HG03139 (cell line): ENCODE measurements at regions not wholly inside any gene's neighbourhood (a gene's known extent, or its start where the extent isn't known, plus 50 kb on each side); places are given as distances from the start of the nearest gene placed in this dataset.
"Not testable (repeated sequence)": the region's sequence is repeated elsewhere in the genome, so short reads cannot be mapped to it uniquely, and the experiment has no call there.

Source experiments
- ATAC-seq: cut with Tn5 transposase; IDR thresholded peaks from one replicate; pipeline ENCODE4 v1.9.1; 2021; ENCODE audit not compliant: unreplicated experiment

DNA sequence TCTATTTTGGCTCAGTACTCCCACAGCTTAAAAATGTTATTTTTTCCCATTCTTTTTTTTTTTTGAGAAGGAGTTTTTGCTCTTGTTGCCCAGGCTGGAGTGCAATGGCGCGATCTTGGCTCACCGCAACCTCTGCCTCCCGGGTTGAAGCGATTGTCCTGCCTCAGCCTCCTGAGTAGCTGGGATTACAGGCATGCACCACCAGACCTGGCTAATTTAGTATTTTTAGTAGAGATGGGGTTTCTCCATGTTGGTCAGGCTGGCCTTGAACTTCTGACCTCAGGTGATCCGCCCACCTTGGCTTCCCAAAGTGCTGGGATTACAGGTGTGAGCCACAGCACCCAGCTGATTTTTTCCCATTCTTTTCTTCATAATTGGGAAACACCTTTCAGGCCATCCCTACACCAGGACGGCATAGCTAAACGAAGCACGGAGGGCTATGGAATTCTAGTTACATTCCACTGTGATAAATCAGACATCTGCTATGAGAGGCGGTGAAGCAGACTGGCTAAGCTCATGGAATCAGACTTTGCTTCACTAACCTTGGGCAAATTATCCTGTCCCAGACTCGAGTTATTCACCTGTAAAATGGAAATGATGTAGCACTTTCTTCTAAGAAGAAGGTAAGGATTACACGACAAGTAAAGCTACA, 68.7 kb upstream of the ZFAND5 start:
- not testable (repeated sequence) for ATAC-seq

DNA sequence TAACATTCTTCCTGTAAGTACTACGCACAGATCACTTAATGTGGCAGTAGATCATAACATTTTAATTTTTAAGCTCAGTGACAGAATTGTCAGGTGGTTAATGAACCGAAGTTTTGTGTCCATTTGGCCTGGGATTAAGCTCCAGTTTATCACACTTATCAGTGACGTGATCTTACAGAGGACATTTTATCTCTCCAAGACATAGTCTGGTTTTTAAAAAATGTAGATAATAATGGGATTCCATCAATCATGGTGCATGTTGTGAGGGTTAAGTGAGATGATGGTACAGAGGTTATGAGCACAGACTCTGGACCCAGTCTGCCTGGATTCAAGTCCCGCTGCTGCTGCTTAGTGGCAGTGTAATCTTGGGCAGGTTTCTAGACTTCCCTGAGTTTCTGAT, 66.0 kb upstream of the ZFAND5 start:
- no peak for ATAC-seq

DNA sequence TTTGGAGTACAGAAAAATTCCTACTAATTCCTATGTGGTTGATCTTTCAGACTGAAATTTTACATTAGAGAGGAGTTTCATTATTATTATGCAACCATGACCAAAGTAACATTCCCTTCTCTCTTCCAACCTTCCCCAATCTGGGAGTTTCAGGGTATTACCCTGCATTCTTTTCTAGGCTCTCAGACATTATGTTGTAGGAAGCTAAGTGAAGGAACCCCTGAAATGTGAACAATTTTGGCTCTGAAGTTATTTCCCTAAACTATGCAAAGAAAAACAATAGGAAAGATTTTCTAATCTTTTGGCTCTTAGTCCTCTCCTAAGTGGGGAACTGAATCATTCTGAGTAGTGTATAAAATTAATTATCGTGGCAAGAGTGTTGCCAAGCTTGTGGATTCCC, 63.3 kb upstream of the ZFAND5 start:
- no peak for ATAC-seq

DNA sequence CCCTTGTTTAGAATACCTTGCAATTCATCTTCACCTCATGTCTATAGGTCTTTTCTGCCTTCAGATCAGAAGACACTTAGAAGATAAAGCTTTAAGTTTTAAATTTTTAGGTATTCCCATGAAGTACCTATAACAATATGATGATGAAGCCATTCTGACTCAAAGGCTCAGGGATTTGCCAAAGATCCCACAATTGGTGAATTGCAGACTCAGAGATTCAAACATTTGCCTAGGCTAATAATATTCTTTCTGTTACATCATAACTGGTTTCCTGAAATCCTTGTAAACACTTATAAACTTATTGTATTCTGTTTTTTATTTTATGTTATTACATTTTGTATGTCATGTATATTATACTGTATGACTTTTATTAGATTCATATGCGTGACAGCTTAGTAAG, 62.8 kb upstream of the ZFAND5 start:
- no peak for ATAC-seq

DNA sequence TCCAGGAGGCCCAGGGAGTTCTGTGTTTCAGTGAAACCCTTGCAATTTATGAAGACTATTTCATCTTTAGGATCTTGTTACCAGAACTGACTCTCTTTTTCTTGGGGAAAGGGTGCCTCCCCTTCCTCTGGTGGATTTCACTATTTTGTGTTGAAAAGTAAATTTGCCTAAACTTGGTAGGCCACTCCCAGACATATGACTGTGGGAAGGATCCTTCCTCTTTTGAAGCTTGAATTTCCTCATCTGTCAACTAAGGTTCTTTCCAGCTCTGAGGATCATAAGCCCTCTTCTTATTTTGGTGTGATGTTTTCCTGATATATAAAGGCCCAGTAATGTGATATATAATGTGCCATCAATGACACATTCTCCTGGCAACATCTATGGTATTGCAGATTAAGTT, 59.1 kb upstream of the ZFAND5 start:
- no peak for ATAC-seq

DNA sequence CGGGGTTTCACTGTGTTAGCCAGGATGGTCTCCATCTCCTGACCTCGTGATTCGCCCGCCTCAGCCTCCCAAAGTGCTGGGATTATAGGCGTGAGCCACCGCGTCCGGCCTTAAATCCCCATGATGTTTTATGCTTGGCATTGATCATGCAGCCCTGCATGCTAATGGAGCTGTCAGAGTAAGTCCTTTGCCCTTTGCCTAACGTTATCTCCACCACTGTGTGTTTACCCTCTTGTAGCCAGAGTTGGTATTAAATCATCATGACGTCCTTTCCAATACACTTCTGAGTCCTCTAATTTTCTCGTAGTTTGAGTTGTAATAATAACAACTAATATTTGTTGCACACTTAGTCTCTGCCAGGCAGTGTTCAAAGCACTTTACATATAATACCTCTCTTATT, 57.2 kb upstream of the ZFAND5 start:
- ATAC-seq, result no peak

DNA sequence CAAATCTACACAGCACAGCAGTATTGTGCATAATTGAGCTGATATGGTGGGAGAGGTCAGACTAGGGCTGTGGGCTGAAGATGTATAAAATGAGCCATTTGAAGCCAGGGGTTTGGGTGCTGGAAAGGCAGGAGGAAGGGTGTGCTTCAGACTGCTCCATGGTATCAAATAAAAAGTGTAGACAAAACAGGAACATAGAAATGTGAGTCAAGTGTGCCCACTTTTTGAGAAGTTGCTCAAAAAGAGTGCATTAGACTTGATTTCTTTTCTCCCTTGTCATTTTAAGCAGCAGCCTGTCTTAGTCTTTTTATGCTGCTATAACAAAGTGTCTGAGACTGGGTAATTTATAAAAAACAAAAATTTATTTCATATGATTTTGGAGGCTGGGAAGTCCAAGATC, 55.8 kb upstream of the ZFAND5 start:
- no peak for ATAC-seq

DNA sequence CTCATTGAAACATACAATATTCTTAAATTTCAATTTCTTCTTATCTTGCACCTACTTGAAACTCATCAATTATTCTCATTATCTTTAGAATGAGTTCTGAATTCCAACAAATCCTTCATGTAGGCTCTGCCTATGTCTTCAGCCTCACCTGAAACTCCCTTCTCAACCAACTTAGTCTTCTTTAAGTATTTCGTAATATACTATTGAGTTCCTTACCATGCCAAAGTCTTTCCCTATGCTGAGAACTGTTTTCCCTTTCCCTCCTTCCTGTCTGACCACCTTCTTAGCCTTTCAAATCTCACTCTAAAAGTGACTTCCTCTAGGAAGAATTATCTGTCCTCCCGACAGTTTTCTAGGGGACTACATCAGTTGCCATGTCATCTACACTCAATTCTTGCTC, 50.9 kb upstream of the ZFAND5 start:
- ATAC-seq, result no peak

DNA sequence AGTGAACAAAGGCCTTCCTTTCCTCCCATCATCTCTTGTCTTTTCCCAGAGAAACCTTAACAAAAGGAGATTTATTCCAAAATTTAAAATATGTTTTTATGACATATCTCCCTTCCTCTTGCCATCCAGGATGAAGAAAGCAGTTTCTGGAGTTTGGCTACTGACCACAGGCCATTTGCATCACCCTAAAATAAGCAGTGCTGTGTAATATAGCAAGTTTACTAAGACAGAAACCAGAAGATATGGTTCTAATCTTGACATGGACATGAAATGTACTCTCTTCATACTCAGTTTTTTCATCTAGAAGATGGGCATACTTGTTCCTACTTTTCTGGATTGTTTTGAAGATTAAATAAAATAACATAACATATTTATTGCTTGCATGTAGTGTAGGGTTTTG, 50.2 kb upstream of the ZFAND5 start:
- no peak for ATAC-seq
